Fibroblast of skin of scalp (primary cell): ENCODE measurements at regions not wholly inside any gene's neighbourhood (a gene's known extent, or its start where the extent isn't known, plus 50 kb on each side); places are given as distances from the start of the nearest gene placed in this dataset.
"Not testable (repeated sequence)": the region's sequence is repeated elsewhere in the genome, so short reads cannot be mapped to it uniquely, and the experiment has no call there.

Experiments used
- DNase-seq: peaks from one replicate; pipeline ENCODE4 v3.0.0-alpha.2; 2013

DNA sequence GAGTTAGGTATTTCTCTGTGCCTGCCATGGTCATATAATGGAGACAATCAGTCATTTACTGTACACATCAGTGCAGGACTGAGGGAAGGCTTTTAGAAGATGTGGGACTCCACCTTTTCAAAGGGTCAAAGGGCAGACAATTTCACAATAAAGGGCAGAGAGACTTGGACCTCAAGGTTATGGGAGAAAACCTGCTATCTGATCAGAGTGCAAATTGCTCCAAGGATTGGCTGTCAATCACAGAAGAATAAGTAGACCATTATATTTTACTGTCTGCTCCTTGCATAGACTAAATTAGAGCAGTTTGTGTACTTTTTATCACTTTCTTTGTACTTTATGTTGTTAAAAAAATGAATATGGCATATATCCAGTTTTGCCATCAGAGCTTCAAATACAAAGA lies 314.9 kb upstream of the ATP11B start:
- DNase-seq, result no peak

GRCh38 chr3:182479419-182480336 lies 313.6 kb upstream of the ATP11B start:
- DNase-seq, result peak; percentile 93

GRCh38 chr3:182482705-182483104 lies 310.6 kb upstream of the ATP11B start:
- DNase-seq, result no peak

DNA sequence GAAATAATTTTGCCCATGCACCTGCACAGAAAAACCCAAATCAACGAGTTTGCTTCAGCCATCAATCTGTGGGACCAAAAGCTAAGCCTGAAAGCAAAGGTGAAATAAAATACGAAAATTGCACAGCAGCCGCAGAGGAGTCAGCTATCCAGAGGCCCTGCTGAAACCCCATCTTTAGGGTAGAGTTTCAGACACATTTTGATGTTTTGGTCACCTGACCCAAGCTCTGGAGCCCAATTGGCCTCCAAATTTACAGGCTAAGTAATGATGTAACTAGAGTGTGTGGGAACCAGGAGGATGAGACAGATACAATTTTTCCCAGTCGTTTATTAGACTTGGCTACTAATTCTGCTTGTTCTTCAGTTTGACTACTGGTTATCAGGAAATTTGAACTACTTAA lies 308.6 kb upstream of the ATP11B start:
- no peak for DNase-seq

GRCh38 chr3:182485301-182485700 lies 308.0 kb upstream of the ATP11B start:
- no peak for DNase-seq

DNA sequence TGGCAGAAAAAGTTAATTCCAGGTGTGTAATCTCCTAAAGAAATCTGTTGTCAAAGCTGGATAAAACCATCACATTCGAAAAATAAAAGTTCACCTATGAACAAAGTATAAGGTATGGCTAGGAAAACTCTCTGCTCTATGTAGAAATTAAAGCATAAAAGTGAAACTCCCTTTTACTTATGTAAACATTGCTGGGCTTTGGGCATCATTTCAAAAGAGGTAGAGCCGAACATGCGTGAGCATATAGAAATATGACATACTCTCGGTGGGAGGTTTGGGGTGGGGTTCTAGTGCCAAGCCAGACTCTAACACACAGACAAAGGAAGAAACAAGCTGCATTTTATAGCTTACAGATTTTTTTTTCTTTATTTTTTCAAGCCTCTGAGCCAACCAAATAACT lies 306.8 kb upstream of the ATP11B start:
- peak; percentile 52 for DNase-seq

GRCh38 chr3:182487143-182487542 lies 306.2 kb upstream of the ATP11B start:
- peak; percentile 26 for DNase-seq

DNA sequence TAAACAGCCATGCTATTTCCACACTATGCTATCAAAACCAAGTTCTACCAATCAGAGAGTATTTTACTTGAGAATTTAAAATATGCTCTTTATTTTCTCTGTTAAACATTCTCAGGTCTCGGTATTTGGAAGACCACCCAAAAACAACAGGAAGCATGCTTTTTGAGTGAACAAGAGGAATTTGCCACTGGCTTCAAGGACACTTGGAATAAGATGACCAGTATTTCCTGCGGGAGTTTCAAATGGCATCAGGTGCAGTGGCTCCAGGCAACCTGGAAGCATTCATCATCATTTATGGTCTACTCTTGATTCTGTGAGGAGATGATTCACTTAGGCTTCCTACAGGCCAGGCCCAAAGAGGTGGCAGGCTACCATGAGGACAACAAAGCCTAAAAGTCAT lies 305.7 kb upstream of the ATP11B start:
- peak; percentile 31 for DNase-seq

GRCh38 chr3:182490596-182491491 lies 302.5 kb upstream of the ATP11B start:
- DNase-seq, result peak; percentile 46

DNA sequence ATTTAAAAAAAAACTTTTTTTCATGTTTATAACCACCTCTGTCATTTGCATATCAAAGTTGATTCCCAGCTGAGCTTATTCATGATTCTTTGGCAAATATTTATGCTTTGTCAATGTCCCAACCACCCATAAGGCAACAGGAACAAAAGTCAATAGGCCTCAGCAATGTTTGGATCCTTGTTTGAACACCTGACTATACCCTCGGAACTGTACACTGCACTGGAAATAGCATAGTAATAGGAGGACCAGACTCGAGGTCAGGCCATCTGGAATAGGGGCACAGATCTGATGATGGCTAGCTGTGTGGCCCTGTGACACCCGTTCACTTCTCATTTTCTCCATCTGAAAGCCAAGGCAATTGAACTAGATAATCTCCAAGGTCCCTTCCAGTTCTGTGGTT lies 301.7 kb upstream of the ATP11B start:
- no peak for DNase-seq

DNA sequence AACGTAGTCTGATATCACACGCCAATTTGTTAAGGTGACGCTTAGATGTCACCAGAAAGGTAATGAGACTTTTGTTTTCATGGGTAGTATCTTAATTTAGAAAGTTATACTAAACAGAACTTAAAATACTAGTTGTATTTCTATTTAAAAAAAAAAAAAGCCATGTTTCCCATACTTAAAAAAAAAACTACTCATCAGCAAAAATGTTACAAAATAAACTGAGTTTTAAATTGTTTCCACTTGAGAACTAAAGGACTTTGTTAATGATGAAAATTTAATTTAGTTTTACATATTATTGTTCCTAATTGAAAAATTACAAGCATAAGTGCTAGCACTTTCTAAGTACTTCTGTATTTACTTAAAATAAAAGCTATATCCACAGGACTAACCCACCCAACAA lies 300.8 kb upstream of the ATP11B start:
- DNase-seq, result no peak

GRCh38 chr3:182500289-182500688 lies 293.0 kb upstream of the ATP11B start:
- no peak for DNase-seq

- DNase-seq, result peak; percentile 9
Observed at GRCh38 chr3:182501856-182502255, 291.4 kb upstream of the ATP11B start.

DNA sequence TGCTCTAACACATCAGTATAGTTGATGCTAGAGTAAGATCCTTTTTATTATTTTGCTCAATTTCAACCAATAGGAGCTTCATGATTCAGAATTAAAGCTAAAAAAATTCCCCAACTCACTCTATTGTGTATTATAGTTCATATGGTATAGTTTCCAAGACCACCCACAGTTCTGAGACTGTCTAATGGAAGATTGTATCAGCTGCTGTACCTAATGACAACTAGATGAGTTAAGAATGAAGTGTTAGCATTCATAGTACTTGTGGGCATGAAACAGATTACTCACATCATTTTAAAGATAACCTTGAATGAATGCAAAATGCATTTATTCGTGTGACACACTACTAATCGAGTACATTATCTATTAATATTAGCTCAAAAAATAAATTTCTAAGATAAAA lies 289.9 kb upstream of the ATP11B start:
- DNase-seq, result no peak

GRCh38 chr3:182508919-182509711 lies 284.2 kb upstream of the ATP11B start:
- no peak for DNase-seq

DNA sequence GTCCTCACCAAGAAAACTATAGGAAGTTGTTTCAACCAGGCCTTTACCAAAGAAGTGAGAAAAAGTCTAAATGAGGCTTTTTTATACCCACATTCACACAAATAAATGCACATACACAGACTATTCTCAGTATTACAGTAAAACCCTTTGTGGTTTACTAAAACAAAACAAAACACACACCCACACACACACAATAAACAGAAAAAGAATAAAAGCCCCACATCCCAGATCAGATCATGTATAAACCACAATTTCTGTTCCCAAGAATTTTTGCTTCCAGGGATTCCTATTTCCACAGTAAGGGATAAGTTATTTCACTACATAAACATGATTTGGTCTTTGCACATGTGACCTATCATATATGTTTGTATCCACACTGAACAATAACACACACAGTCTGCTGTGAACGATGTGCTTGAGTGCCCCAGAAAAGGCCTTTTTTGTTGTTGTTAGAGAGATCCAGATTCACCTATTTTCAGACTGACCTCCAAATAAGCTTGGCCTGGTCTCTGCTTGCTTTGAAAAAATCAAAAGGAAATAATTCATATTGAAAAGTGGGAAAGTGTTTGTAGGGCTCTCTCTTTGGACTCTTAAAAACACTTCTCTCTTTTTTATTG lies 283.4 kb upstream of the ATP11B start:
- no peak for DNase-seq

- DNase-seq, result no peak
Observed at GRCh38 chr3:182514236-182514964, 278.9 kb upstream of the ATP11B start.

GRCh38 chr3:182516597-182517336 lies 276.5 kb upstream of the ATP11B start:
- no peak for DNase-seq

GRCh38 chr3:182519569-182519968 lies 273.7 kb upstream of the ATP11B start:
- DNase-seq, result no peak

DNA sequence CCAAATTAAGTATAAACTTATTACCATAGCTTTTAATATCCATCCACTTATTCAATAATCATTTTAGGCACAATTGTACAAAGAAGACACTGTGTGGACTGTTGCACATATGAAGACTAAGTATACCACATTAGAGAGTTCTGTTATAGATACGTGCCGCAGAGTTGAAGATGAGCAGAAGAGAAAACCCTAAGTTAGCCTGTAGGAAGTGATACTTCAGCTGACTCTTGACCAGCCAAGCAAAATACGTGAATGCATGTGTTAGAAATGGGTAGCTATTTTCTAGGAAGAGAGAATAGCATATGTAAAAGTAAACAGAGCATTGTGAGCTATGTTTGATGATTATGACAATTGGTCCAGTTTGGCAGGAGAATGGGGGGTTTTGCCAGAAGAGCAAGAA lies 272.0 kb upstream of the ATP11B start:
- DNase-seq, result no peak

DNA sequence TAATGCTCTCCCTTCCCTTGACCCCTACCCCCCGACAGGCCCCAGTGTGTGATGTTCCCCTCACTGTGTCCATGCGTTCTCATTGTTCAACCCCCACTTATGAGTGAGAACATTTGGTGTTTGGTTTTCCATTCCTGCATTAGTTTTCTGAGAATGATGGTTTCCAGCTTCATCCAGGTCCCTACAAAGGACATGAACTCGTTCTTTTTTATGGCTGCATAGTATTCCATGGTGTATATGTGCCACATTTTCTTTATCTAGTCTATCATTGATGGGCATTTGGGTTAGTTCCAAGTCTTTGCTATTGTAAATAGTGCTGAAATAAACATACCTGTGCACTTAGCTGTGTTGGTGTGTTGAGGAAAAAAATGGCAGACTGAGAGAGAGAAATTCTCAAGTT lies 269.9 kb upstream of the ATP11B start:
- not testable (repeated sequence) for DNase-seq
